AG04450 (cell line): ENCODE measurements at regions not wholly inside any gene's neighbourhood (a gene's known extent, or its start where the extent isn't known, plus 50 kb on each side); places are given as distances from the start of the nearest gene placed in this dataset.
A peak's percentile ranks its signal among the peaks of the same experiment; 100 is the strongest.

ENCODE experiments used
- CTCF ChIA-PET: fragments of 300-600, 350-600 bp; formaldehyde crosslinking; extraction: SDS; loops from one replicate; lab custom pipeline; 2022; ENCODE audit warnings: antibody characterized with exemption, inconsistent platforms; lab: Charles Lee
- POLR2A ChIA-PET: fragments of 350-600 bp; formaldehyde crosslinking; extraction: SDS; loops from one replicate; lab custom pipeline; 2021; ENCODE audit warnings: antibody characterized with exemption, inconsistent platforms; lab: Yijun Ruan, JAX
- DNase-seq: peaks from one replicate; pipeline ENCODE4 v3.0.0-alpha.2; 2011; ENCODE audit warnings: low read depth, low spot score
- H3K27ac ChIP-seq: one replicate; pipeline ENCODE4 v1.5.1; 2012; ENCODE audit warnings: low read depth, low read length, control low read depth
- H3K27me3 ChIP-seq: one replicate; pipeline ENCODE4 v1.6.0; 2012; ENCODE audit warnings: low read length; ENCODE audit not compliant: control insufficient read depth, insufficient read depth
- H3K4me3 ChIP-seq: 2 replicates; pipeline ENCODE4 v1.5.1; 2011; ENCODE audit warnings: mild to moderate bottlenecking, low read depth, low read length, control low read depth
- H3K9me3 ChIP-seq: 2 replicates; pipeline ENCODE4 v1.5.1; 2012; ENCODE audit warnings: low read length; ENCODE audit not compliant: control insufficient read depth, insufficient read depth
- CTCF ChIP-seq: IDR thresholded peaks from 2 replicates; pipeline ENCODE4 v1.5.1; 2011; ENCODE audit warnings: low read depth, low read length, control low read depth, inconsistent platforms

- TF ChIP-seq CTCF: no peak
- Histone ChIP-seq H3K27me3 (peaks cover 56% of the 10 kb centered on the region), H3K4me3 (peak overlapping the region; percentile 25; the same call in 1 of the 2 replicates), H3K27ac (no peak overlapping the region), H3K9me3 (no peaks in the 10 kb centered on the region)
- ChIA-PET CTCF (no interaction called here), POLR2A (no interaction called here)
- no peak for DNase-seq
Measured at GRCh38 chr22:27101288-27101687, 443.9 kb downstream of the MIAT start.

DNA sequence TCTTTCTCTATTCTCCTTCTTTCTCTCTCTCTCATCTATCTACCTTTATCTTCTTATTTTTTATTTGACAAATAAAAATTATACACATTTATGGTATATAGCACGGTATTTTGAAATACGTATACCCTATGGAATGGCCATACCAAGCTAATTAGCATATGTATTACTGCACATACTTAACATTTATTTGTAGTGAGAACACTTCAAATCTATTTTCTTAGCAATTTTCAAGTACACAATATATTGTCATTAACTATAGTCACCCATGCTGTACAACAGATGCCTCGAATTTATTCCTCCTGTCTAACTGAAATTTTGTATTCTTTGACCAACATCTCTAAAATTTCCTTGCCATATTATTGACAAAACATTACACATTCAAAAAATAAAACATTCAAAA is 447.1 kb downstream of the MIAT start:
- H3K27ac ChIP-seq: no peak overlapping the region
- no peak for TF ChIP-seq CTCF
- H3K4me3 ChIP-seq: no peak overlapping the region
- H3K9me3 ChIP-seq: peaks cover 5% of the 10 kb centered on the region; the same call in 1 of the 2 replicates
- ChIA-PET CTCF (no interaction called here), POLR2A (no interaction called here)
- DNase-seq: no peak
- peaks cover 41% of the 10 kb centered on the region for H3K27me3 ChIP-seq

GRCh38 chr22:27105142-27106025 is 448.0 kb downstream of the MIAT start:
- POLR2A ChIA-PET: interaction anchor here (0.6 to 0.9 kb wide), 2 partner anchors 210 to 784 kb away, joined by 3 to 4 read pairs; no protein-coding TSS in a partner anchor
- no peak for DNase-seq
- CTCF ChIA-PET: no interaction called here
- peaks cover 33% of the 10 kb centered on the region for H3K27me3 ChIP-seq
- peaks cover 5% of the 10 kb centered on the region; the same call in 1 of the 2 replicates for H3K9me3 ChIP-seq
- H3K4me3 ChIP-seq: no peak overlapping the region
- no peak for TF ChIP-seq CTCF
- peak overlapping the region; percentile 11 for H3K27ac ChIP-seq

GRCh38 chr22:27106985-27107384 is 449.6 kb downstream of the MIAT start:
- CTCF ChIA-PET: no interaction called here
- H3K27ac ChIP-seq: no peak overlapping the region
- no peak for DNase-seq
- no peak for TF ChIP-seq CTCF
- H3K4me3 ChIP-seq: no peak overlapping the region
- peaks cover 18% of the 10 kb centered on the region for H3K27me3 ChIP-seq
- peaks cover 5% of the 10 kb centered on the region; the same call in 1 of the 2 replicates for H3K9me3 ChIP-seq
- POLR2A ChIA-PET: interaction anchor here (0.6 kb wide), 1 partner anchor 18 kb away, joined by 3 read pairs; no protein-coding TSS in a partner anchor

DNA sequence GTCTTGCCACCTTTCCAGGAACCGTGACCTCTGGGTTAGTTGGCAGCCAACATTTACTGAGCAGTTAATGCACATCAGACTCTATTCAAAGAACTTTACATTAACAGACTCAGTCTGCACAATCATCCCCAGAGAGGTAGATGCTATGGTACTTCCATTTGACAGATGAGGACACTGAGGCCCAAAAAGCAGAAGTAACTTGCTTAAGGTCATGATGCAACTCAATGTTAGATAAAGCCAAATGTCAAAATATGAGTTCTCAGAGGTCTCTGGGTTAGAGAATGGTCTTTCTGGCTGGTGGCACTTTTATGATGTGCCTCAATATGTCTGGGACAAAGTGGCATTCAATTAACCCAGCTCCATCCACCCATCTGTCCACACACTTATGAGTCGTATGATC is 450.0 kb downstream of the MIAT start:
- ChIA-PET CTCF (no interaction called here), POLR2A (no interaction called here)
- Histone ChIP-seq H3K4me3 (no peak overlapping the region), H3K27me3 (peaks cover 14% of the 10 kb centered on the region), H3K9me3 (peaks cover 5% of the 10 kb centered on the region; the same call in 1 of the 2 replicates), H3K27ac (no peak overlapping the region)
- no peak for DNase-seq
- no peak for TF ChIP-seq CTCF
